IgD-negative memory B cell (primary cell): ENCODE measurements at regions not wholly inside any gene's neighbourhood (a gene's known extent, or its start where the extent isn't known, plus 50 kb on each side); places are given as distances from the start of the nearest gene placed in this dataset.
"Not testable (repeated sequence)": the region's sequence is repeated elsewhere in the genome, so short reads cannot be mapped to it uniquely, and the experiment has no call there.

Source experiments
- H3K27ac Mint-ChIP-seq, 3 donors: one replicate each; pipeline ENCODE4 v1.8.0; 2020 to 2022; ENCODE audit warnings: mild to moderate bottlenecking in 3 of 3, mixed read lengths in 3 of 3, moderate library complexity in 1 of 3
- H3K27me3 Mint-ChIP-seq: one replicate; pipeline ENCODE4 v1.8.0; 2021; ENCODE audit warnings: mixed read lengths
- H3K36me3 Mint-ChIP-seq: one replicate; pipeline ENCODE4 v1.8.0; 2020; ENCODE audit warnings: mild to moderate bottlenecking, mixed read lengths
- H3K4me1 Mint-ChIP-seq, 3 donors: one replicate each; pipeline ENCODE4 v1.8.0; 2020 to 2022; ENCODE audit warnings: mixed read lengths in 3 of 3, mild to moderate bottlenecking in 1 of 3
- H3K4me3 Mint-ChIP-seq, 4 donors: one replicate each; pipeline ENCODE4 v1.8.0; 2020 to 2022; ENCODE audit warnings: mild to moderate bottlenecking in 4 of 4, mixed read lengths in 4 of 4, moderate library complexity in 3 of 4
- H3K9me3 Mint-ChIP-seq, 3 donors: one replicate each; pipeline ENCODE4 v1.8.0; 2020 to 2021; ENCODE audit warnings: mixed read lengths in 3 of 3, mild to moderate bottlenecking in 1 of 3

GRCh38 chr4:12050357-12050756, 621.7 kb upstream of the HS3ST1 start:
- H3K4me1 Mint-ChIP-seq: no peaks in the 10 kb centered on the region
- H3K36me3 Mint-ChIP-seq: no peaks in the 10 kb centered on the region
- no peak overlapping the region for H3K27ac Mint-ChIP-seq
- peaks cover 0 to 9% (median 6%) of the 10 kb centered on the region in 3 donors for H3K9me3 Mint-ChIP-seq
- H3K27me3 Mint-ChIP-seq: no peaks in the 10 kb centered on the region
- no peak overlapping the region for H3K4me3 Mint-ChIP-seq

DNA sequence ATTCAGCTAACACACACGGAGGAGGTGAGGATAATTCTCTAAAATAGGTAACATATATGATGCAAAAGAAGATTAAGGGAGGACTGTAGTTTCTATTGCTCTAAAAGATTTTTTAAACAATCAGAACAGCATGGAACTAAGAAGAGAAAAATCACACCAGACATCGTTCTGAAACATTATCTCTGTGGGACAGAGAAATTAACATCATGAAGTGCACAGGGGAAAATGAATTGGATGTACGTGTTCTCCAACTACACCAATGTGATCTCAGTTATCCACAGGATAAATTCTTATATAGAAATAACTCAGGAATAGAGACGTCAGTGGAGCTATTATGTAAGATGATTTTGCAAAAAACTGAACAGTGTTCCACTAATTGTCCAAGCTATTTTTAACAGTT, 614.1 kb upstream of the HS3ST1 start:
- Mint-ChIP-seq H3K27ac (no peak overlapping the region), H3K36me3 (peaks cover 3% of the 10 kb centered on the region), H3K4me1 (no peaks in the 10 kb centered on the region), H3K4me3 (no peak overlapping the region), H3K9me3 (peaks cover 2 to 23% (median 8%) of the 10 kb centered on the region in 3 donors), H3K27me3 (no peaks in the 10 kb centered on the region)

- Mint-ChIP-seq H3K36me3 (peaks cover 3% of the 10 kb centered on the region), H3K9me3 (peaks cover 2 to 23% (median 8%) of the 10 kb centered on the region in 3 donors), H3K4me3 (no peak overlapping the region), H3K27ac (no peak overlapping the region), H3K27me3 (no peaks in the 10 kb centered on the region), H3K4me1 (no peaks in the 10 kb centered on the region)
These were observed 613.1 kb upstream of the HS3ST1 start for GRCh38 chr4:12041828-12042227.

DNA sequence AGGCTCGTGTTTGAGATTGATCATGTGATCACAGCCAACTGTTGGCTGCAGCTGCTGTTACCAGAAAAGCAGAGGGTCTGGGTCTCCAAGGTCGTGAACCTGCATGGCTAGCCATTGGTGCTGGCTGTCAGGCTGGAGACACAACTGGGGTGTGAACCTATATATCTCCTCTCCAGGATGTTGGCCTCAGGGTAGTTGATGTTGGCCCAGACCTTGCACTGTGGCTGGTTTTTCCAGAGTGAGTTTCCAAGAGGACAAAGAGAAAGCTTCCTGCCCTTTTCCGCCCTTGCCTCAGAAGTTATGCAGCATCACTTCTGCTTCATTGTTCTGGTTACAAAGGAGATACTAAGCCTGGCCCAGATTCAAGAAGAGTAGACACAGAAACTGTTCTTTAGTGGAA, 607.8 kb upstream of the HS3ST1 start:
- Mint-ChIP-seq H3K27me3 (no peaks in the 10 kb centered on the region), H3K4me1 (no peaks in the 10 kb centered on the region), H3K9me3 (peaks cover 2 to 22% (median 8%) of the 10 kb centered on the region in 3 donors), H3K27ac (no peak overlapping the region), H3K4me3 (no peak overlapping the region), H3K36me3 (peaks cover 3% of the 10 kb centered on the region)

DNA sequence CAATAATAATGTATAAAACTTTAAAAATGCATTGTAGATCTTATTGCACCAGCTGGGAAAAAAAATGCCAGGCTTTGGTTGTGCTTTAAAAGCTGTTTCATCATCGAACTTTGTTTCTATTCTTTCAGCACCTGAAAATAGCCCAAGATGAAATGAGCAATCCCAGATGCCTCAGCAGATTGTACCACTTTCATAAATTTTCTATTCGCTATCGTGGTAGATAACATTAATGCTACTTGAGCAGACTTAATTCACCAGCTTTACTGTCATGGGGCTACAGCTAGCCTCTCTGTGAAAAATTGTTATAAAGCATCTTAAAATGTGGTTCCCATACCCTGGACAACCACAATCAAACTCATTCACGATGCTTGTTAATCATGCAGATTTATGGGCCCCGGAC, 599.6 kb upstream of the HS3ST1 start:
- no peak overlapping the region for H3K4me3 Mint-ChIP-seq
- H3K27me3 Mint-ChIP-seq: no peaks in the 10 kb centered on the region
- no peaks in the 10 kb centered on the region for H3K4me1 Mint-ChIP-seq
- no peaks in the 10 kb centered on the region for H3K36me3 Mint-ChIP-seq
- no peak overlapping the region for H3K27ac Mint-ChIP-seq
- H3K9me3 Mint-ChIP-seq: peaks cover 3 to 5% (median 4%) of the 10 kb centered on the region in 3 donors

DNA sequence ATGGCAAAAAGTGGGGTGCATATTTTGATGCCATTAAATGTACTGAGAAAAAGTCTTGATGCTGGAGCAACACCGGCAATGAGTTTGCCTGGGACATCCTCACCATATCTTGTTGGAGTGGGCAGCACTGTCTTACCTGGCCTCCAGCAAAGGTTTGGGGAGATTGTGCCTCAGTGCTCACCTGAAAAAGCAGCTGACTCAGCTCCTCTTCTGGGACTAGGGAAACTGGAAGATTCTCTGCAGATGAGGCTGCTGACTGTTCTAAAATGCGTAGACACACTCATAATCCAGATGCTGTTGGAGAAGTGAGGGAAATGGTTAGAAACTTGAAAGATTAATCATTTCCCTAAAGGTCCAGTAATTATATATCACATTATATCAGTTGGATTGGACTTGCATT, 593.7 kb upstream of the HS3ST1 start:
- H3K36me3 Mint-ChIP-seq: no peaks in the 10 kb centered on the region
- no peak overlapping the region for H3K27ac Mint-ChIP-seq
- H3K9me3 Mint-ChIP-seq: peaks cover 3 to 13% (median 10%) of the 10 kb centered on the region in 3 donors
- H3K4me3 Mint-ChIP-seq: no peak overlapping the region
- no peaks in the 10 kb centered on the region for H3K27me3 Mint-ChIP-seq
- H3K4me1 Mint-ChIP-seq: no peaks in the 10 kb centered on the region

- H3K27ac Mint-ChIP-seq: no peak overlapping the region
- H3K4me3 Mint-ChIP-seq: no peak overlapping the region
- H3K27me3 Mint-ChIP-seq: no peaks in the 10 kb centered on the region
- H3K4me1 Mint-ChIP-seq: no peaks in the 10 kb centered on the region
- H3K36me3 Mint-ChIP-seq: no peaks in the 10 kb centered on the region
- peaks cover 0 to 22% (median 8%) of the 10 kb centered on the region in 3 donors for H3K9me3 Mint-ChIP-seq
These were observed 588.0 kb upstream of the HS3ST1 start for GRCh38 chr4:12016729-12017128.

GRCh38 chr4:12005471-12005870, 576.8 kb upstream of the HS3ST1 start:
- H3K4me3 Mint-ChIP-seq: no peak overlapping the region
- no peak overlapping the region for H3K27ac Mint-ChIP-seq
- H3K9me3 Mint-ChIP-seq: peaks cover 0 to 4% (median 4%) of the 10 kb centered on the region in 3 donors
- no peaks in the 10 kb centered on the region for H3K4me1 Mint-ChIP-seq
- no peaks in the 10 kb centered on the region for H3K27me3 Mint-ChIP-seq
- H3K36me3 Mint-ChIP-seq: no peaks in the 10 kb centered on the region

DNA sequence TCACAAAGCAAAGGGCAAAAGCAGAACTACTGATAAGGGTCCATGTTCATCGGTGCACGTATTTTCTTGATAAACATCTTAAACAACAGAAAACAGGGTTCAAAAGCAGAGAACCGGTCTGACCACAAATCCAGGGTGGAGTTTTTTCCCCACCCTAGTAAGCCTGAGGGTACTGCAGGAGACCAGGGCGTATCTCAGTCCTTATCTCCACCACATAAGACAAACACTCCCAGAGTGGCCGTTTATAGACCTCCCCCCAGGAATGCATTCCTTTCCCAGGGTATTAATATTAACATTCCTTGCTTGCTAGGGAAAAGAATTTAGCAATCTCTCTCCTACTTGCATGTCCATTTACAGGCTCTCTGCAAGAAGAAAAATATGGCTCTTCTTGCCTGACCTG, 567.9 kb upstream of the HS3ST1 start:
- not testable (repeated sequence) for H3K27me3 Mint-ChIP-seq, H3K36me3 Mint-ChIP-seq, H3K4me3 Mint-ChIP-seq, H3K27ac Mint-ChIP-seq, H3K4me1 Mint-ChIP-seq
- H3K9me3 Mint-ChIP-seq: peaks cover 3 to 24% (median 5%) of the 10 kb centered on the region in 3 donors

GRCh38 chr4:11976726-11977263, 548.1 kb upstream of the HS3ST1 start:
- H3K4me1 Mint-ChIP-seq: no peaks in the 10 kb centered on the region
- H3K4me3 Mint-ChIP-seq: no peak overlapping the region
- H3K9me3 Mint-ChIP-seq: peaks cover 0 to 4% (median 3%) of the 10 kb centered on the region in 3 donors
- no peaks in the 10 kb centered on the region for H3K36me3 Mint-ChIP-seq
- H3K27ac Mint-ChIP-seq: no peak overlapping the region
- H3K27me3 Mint-ChIP-seq: no peaks in the 10 kb centered on the region

DNA sequence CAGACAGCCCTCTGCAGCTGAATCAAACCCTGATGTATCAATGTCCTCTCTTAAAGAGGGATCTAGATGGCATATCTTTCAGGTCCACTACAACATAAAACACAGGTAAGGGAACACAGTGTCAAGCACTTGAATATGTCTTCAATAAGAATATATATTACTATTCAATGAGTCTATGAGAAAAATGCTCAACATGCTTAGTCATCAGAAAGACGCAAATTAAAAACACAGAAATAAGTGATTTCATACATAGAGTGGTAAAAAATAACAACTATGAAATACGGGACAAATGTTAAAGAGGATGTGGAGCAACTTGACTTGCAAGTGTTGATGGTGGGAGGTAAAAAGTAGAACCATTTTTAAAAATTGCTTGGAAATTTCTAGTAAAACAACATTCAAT, 544.6 kb upstream of the HS3ST1 start:
- Mint-ChIP-seq H3K9me3 (no peaks in the 10 kb centered on the region), H3K4me1 (no peaks in the 10 kb centered on the region), H3K27ac (no peak overlapping the region), H3K4me3 (no peak overlapping the region), H3K36me3 (no peaks in the 10 kb centered on the region), H3K27me3 (no peaks in the 10 kb centered on the region)

- peaks cover 2% of the 10 kb centered on the region for H3K27me3 Mint-ChIP-seq
- H3K4me3 Mint-ChIP-seq: no peak overlapping the region
- H3K36me3 Mint-ChIP-seq: no peaks in the 10 kb centered on the region
- H3K9me3 Mint-ChIP-seq: no peaks in the 10 kb centered on the region
- no peaks in the 10 kb centered on the region for H3K4me1 Mint-ChIP-seq
- H3K27ac Mint-ChIP-seq: no peak overlapping the region
These were observed 542.1 kb upstream of the HS3ST1 start for GRCh38 chr4:11970754-11971153.

DNA sequence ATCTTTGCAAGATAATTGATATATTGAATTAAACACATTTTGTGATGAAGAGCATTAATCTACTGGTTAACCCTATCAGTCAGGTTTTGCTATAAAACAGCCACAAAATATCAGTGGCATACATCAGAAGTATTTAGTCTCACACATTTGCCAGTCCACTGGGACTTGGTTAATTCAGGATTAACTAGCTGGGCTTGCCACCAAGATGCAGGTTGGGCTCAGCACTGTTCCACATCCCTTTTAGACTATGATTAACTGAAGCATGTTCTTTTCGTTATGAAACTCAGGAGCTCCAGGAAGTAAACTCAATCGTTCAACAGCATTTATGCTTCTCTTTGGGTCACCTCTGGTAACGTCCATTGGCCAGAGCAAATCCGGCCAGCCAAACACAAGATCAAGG, 538.1 kb upstream of the HS3ST1 start:
- no peaks in the 10 kb centered on the region for H3K4me1 Mint-ChIP-seq
- H3K4me3 Mint-ChIP-seq: no peak overlapping the region
- H3K9me3 Mint-ChIP-seq: peaks cover 2 to 5% (median 2%) of the 10 kb centered on the region in 3 donors

DNA sequence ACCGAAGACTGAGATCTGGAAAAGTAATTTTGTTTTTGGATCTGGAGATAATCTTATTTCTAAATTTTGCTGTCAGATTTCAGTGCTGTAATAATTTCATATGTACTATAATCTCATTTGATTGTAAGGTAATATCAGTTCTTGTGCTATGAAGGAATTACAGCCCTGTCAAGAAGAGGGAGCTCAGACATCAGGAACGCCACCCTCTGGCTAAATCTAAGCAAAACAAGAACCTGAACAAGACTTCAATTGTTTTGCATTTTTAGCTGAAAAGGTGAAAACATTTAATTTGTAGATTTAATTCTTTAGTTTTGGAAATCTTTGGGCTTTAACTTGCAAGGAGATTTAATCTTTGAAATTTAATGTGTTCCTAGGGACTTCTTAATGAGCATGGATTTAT, 525.4 kb upstream of the HS3ST1 start:
- Mint-ChIP-seq H3K36me3 (no peaks in the 10 kb centered on the region), H3K27me3 (no peaks in the 10 kb centered on the region), H3K9me3 (peaks cover 2 to 4% (median 3%) of the 10 kb centered on the region in 3 donors), H3K4me3 (no peak overlapping the region), H3K27ac (no peak overlapping the region), H3K4me1 (no peaks in the 10 kb centered on the region)

More for the DNA sequence above, 538.1 kb upstream of the HS3ST1 start:
- Mint-ChIP-seq H3K27me3 (peaks cover 2% of the 10 kb centered on the region), H3K27ac (no peak overlapping the region), H3K36me3 (no peaks in the 10 kb centered on the region)

- Mint-ChIP-seq H3K36me3 (no peaks in the 10 kb centered on the region), H3K4me3 (no peak overlapping the region), H3K27me3 (no peaks in the 10 kb centered on the region), H3K9me3 (peaks cover 0 to 2% (median 0%) of the 10 kb centered on the region in 3 donors), H3K4me1 (no peaks in the 10 kb centered on the region), H3K27ac (no peak overlapping the region)
These were observed 520.7 kb upstream of the HS3ST1 start for GRCh38 chr4:11949355-11949754.

- not testable (repeated sequence) for H3K4me1 Mint-ChIP-seq, H3K27me3 Mint-ChIP-seq, H3K36me3 Mint-ChIP-seq, H3K27ac Mint-ChIP-seq, H3K9me3 Mint-ChIP-seq, H3K4me3 Mint-ChIP-seq
These were observed 518.9 kb upstream of the HS3ST1 start for GRCh38 chr4:11947629-11948028.

GRCh38 chr4:11937941-11938340, 509.2 kb upstream of the HS3ST1 start:
- peaks cover 2 to 10% (median 2%) of the 10 kb centered on the region in 3 donors for H3K9me3 Mint-ChIP-seq
- H3K4me1 Mint-ChIP-seq: no peaks in the 10 kb centered on the region
- H3K36me3 Mint-ChIP-seq: no peaks in the 10 kb centered on the region
- H3K4me3 Mint-ChIP-seq: no peak overlapping the region
- no peak overlapping the region for H3K27ac Mint-ChIP-seq
- H3K27me3 Mint-ChIP-seq: no peaks in the 10 kb centered on the region
